ENCODE measurements at regions not wholly inside any gene's neighbourhood (a gene's known extent, or its start where the extent isn't known, plus 50 kb on each side); places are given as distances from the start of the nearest gene placed in this dataset.

DNA sequence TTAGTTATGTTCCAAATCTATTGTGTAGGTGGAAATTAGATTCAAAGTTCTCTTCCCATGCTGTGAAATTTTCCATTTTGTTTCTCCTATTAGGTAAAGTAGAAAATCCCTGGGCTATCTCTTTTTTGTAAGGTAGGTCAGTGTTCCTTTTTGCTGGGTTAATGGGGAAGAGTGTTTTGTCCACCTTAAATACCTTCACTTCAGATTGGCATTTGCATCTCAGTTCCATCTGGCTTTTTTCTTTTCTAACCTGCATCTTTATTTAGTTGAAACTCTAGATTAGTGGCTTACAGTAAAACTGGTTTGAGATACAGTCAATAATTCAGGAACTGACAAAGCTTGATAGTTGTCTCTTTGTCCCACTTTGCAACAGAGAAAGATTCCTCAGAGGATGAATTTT, 1115.8 kb downstream of the PDHA2 start:
- no peak overlapping the region for H3K4me3 Mint-ChIP-seq
- no peaks in the 10 kb centered on the region for H3K27me3 Mint-ChIP-seq
- Histone ChIP-seq H3K4me3 (ENCODE audit: low read length in 2 of 2) (no peak overlapping the region), H3K36me3 (ENCODE audit: insufficient read depth, low read length) (no peaks in the 10 kb centered on the region), H3K9me3 (ENCODE audit: control insufficient read depth in 1 of 2, low read length in 2 of 2) (no peaks in the 10 kb centered on the region), H3K4me1 (ENCODE audit: insufficient read depth, low read length) (no peaks in the 10 kb centered on the region), H3K27ac (ENCODE audit: low read depth, low read length) (no peak overlapping the region), H3K27me3 (ENCODE audit: insufficient read depth, low read length) (no peaks in the 10 kb centered on the region)
- no peaks in the 10 kb centered on the region for H3K4me1 Mint-ChIP-seq
- intact Hi-C loops (cut with micrococcal nuclease) = no loop called here
- DNase-seq = no peak
- POLR2A ChIA-PET (ENCODE audit: partially characterized antibody) = no interaction called here
- CTCF ChIA-PET (ENCODE audit: partially characterized antibody) = no interaction called here
- no peak overlapping the region for H3K27ac Mint-ChIP-seq
- no peaks in the 10 kb centered on the region for H3K36me3 Mint-ChIP-seq
- peaks cover 0 to 11% (median 0%) of the 10 kb centered on the region in 8 donors for H3K9me3 Mint-ChIP-seq

DNA sequence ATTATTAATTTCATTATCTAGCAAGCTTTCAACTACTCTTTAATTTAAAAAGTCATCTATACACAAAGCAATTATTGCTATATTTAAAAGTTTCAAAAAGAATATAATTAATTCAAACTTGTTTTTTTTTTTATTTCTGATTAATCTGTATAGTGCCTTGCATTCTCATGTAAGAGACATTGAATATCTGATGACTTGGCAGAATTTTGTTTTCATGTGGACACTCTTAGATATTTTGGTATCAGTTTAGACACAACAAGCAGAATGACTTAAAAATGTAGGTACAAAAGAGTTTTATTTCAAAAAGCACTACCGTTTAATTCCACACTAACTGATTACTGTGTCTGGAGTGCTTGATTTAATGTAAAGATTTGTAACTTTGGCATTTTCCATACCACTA, 1129.6 kb downstream of the PDHA2 start:
- H3K4me1 Mint-ChIP-seq = no peaks in the 10 kb centered on the region
- H3K27me3 Mint-ChIP-seq = no peaks in the 10 kb centered on the region
- Histone ChIP-seq H3K36me3 (ENCODE audit: insufficient read depth, low read length) (no peaks in the 10 kb centered on the region), H3K27me3 (ENCODE audit: insufficient read depth, low read length) (no peaks in the 10 kb centered on the region), H3K27ac (ENCODE audit: low read depth, low read length) (no peak overlapping the region), H3K9me3 (ENCODE audit: control insufficient read depth in 1 of 2, low read length in 2 of 2) (no peaks in the 10 kb centered on the region), H3K4me3 (ENCODE audit: low read length in 2 of 2) (no peak overlapping the region), H3K4me1 (ENCODE audit: insufficient read depth, low read length) (no peaks in the 10 kb centered on the region)
- no peak for DNase-seq
- H3K36me3 Mint-ChIP-seq = no peaks in the 10 kb centered on the region
- ChIA-PET POLR2A (ENCODE audit: partially characterized antibody) (no interaction called here), CTCF (ENCODE audit: partially characterized antibody) (no interaction called here)
- H3K4me3 Mint-ChIP-seq = no peak overlapping the region
- intact Hi-C loops (cut with micrococcal nuclease) = no loop called here
- peaks cover 0 to 12% (median 6%) of the 10 kb centered on the region in 8 donors for H3K9me3 Mint-ChIP-seq
- H3K27ac Mint-ChIP-seq = no peak overlapping the region

DNA sequence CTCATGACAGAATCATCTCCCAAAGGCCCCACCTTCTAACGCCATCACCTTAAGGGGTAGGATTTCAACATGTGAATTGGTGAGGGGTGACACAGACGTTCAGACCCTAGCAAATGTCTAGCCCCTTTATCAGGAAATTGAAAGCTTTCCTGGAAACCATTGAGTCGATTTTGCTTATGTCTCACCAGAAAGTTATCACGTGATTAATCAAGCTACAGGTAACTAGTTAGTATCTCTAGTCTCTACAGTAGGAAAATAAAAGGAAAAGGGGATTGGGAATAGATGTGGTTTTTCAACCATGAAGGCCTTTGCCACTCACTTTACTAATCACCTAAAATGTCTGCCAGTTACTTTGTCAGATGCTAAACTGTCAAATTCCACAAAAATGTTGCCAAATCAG, 1133.0 kb downstream of the PDHA2 start:
- H3K27ac Mint-ChIP-seq = no peak overlapping the region
- intact Hi-C loops (cut with micrococcal nuclease) = no loop called here
- CTCF ChIA-PET (ENCODE audit: partially characterized antibody) = no interaction called here
- H3K27me3 Mint-ChIP-seq = no peaks in the 10 kb centered on the region
- no peak overlapping the region for H3K4me3 Mint-ChIP-seq
- Histone ChIP-seq H3K27me3 (ENCODE audit: insufficient read depth, low read length) (no peaks in the 10 kb centered on the region), H3K4me3 (ENCODE audit: low read length in 2 of 2) (no peak overlapping the region), H3K9me3 (ENCODE audit: control insufficient read depth in 1 of 2, low read length in 2 of 2) (no peaks in the 10 kb centered on the region), H3K4me1 (ENCODE audit: insufficient read depth, low read length) (no peaks in the 10 kb centered on the region), H3K27ac (ENCODE audit: low read depth, low read length) (no peak overlapping the region), H3K36me3 (ENCODE audit: insufficient read depth, low read length) (no peaks in the 10 kb centered on the region)
- H3K4me1 Mint-ChIP-seq = no peaks in the 10 kb centered on the region
- H3K9me3 Mint-ChIP-seq = peaks cover 0 to 9% (median 4%) of the 10 kb centered on the region in 8 donors
- no peaks in the 10 kb centered on the region for H3K36me3 Mint-ChIP-seq
- POLR2A ChIA-PET (ENCODE audit: partially characterized antibody) = no interaction called here
- DNase-seq = no peak

DNA sequence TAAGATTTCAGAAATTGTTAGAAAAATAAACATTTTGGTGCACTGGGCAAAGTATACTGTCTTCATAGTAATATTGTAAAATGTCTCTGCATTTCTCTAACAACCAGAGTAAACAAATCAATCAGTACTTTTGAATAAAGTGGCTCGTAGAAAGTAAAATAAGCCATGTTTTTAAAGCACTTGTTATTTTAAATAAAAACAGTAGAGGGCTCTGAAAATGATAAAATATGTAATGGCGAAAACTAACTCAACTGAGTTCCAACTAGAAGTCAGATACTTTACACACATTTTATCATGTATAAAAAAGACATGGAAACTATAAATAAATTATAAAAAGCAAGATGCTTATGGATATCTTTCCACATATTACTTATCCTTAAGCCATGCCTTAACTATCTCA, 1134.4 kb downstream of the PDHA2 start:
- peaks cover 0 to 8% (median 3%) of the 10 kb centered on the region in 8 donors for H3K9me3 Mint-ChIP-seq
- no peak overlapping the region for H3K27ac Mint-ChIP-seq
- Histone ChIP-seq H3K36me3 (ENCODE audit: insufficient read depth, low read length) (no peaks in the 10 kb centered on the region), H3K4me3 (ENCODE audit: low read length in 2 of 2) (no peak overlapping the region), H3K4me1 (ENCODE audit: insufficient read depth, low read length) (no peaks in the 10 kb centered on the region), H3K9me3 (ENCODE audit: control insufficient read depth in 1 of 2, low read length in 2 of 2) (no peaks in the 10 kb centered on the region), H3K27ac (ENCODE audit: low read depth, low read length) (no peak overlapping the region), H3K27me3 (ENCODE audit: insufficient read depth, low read length) (no peaks in the 10 kb centered on the region)
- no peaks in the 10 kb centered on the region for H3K36me3 Mint-ChIP-seq
- no peaks in the 10 kb centered on the region for H3K4me1 Mint-ChIP-seq
- intact Hi-C loops (cut with micrococcal nuclease) = no loop called here
- no peak overlapping the region for H3K4me3 Mint-ChIP-seq
- no peak for DNase-seq
- CTCF ChIA-PET (ENCODE audit: partially characterized antibody) = no interaction called here
- H3K27me3 Mint-ChIP-seq = no peaks in the 10 kb centered on the region
- POLR2A ChIA-PET (ENCODE audit: partially characterized antibody) = no interaction called here

DNA sequence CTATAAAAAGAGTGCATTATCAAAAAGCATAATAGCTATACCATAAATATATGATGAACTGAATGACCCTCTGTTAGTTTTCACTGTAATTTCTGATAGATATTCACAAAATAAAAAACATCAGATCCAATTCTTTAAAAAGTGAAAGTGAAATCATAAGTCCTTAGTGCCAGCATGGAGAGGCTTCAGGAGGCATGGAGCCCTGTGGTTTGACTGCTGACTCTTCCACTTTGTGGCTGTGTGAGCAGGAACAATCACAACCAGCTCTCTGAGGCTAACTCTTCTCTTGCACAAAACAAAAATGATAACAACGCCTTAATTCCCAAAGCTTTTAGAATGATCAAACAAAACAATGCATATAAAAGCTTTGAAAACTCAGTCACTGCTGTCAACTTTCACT, 1143.9 kb downstream of the PDHA2 start:
- Histone ChIP-seq H3K4me1 (ENCODE audit: insufficient read depth, low read length) (no peaks in the 10 kb centered on the region), H3K27ac (ENCODE audit: low read depth, low read length) (no peak overlapping the region), H3K36me3 (ENCODE audit: insufficient read depth, low read length) (no peaks in the 10 kb centered on the region), H3K9me3 (ENCODE audit: control insufficient read depth in 1 of 2, low read length in 2 of 2) (no peaks in the 10 kb centered on the region), H3K27me3 (ENCODE audit: insufficient read depth, low read length) (no peaks in the 10 kb centered on the region), H3K4me3 (ENCODE audit: low read length in 2 of 2) (no peak overlapping the region)
- H3K36me3 Mint-ChIP-seq = no peaks in the 10 kb centered on the region
- H3K9me3 Mint-ChIP-seq = peaks cover 0 to 8% (median 0%) of the 10 kb centered on the region in 8 donors
- no peaks in the 10 kb centered on the region for H3K27me3 Mint-ChIP-seq
- H3K4me3 Mint-ChIP-seq = no peak overlapping the region
- H3K27ac Mint-ChIP-seq = no peak overlapping the region
- ChIA-PET POLR2A (ENCODE audit: partially characterized antibody) (no interaction called here), CTCF (ENCODE audit: partially characterized antibody) (no interaction called here)
- no peaks in the 10 kb centered on the region for H3K4me1 Mint-ChIP-seq
- no peak for DNase-seq
- intact Hi-C loops (cut with micrococcal nuclease) = no loop called here

DNA sequence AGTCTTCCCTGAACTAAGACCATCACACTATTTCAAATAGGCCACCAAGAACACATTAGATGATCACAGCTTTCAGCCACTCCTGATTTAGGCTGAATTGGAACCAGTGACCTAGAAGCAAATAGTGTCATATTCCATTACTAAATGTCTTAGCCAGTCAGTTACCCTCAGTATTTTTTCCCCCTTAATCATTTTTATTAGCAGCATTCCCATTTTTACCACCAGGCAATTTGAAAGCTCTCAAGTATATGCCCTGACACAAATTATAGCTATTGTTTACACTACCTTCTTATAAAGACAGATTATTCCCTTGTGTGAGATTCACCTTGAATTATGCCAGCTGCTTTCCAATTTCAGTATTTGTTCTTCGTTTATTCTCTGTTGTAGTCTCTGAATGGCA, 1146.9 kb downstream of the PDHA2 start:
- no peaks in the 10 kb centered on the region for H3K9me3 ChIP-seq (ENCODE audit: control insufficient read depth in 1 of 2, low read length in 2 of 2)
- POLR2A ChIA-PET (ENCODE audit: partially characterized antibody) = no interaction called here

DNA sequence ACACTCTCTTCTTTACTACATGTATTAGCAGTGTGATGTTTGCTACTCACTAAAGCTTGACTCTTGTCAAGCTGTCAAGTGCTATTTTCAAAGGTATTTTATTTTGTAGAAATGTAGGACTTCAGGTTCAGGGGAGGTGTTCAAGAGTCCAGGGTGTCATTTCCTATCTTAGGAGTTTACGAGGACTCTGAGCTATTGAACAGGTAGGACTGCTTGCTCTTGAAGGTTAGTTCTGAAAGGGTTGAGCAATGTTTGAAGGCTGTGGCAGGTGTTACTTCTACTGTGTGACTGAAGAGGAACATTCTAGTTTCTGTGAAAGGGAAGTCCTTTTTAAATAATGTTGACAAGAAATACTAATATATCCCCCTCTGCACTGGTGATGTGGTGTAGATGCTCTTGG, 1151.2 kb downstream of the PDHA2 start:
- POLR2A ChIA-PET (ENCODE audit: partially characterized antibody) = no interaction called here
- no peak for DNase-seq

More for the DNA sequence above, 1146.9 kb downstream of the PDHA2 start:
- H3K4me1 Mint-ChIP-seq = no peaks in the 10 kb centered on the region
- intact Hi-C loops (cut with micrococcal nuclease) = no loop called here
- H3K27me3 Mint-ChIP-seq = no peaks in the 10 kb centered on the region
- no peaks in the 10 kb centered on the region for H3K4me1 ChIP-seq (ENCODE audit: insufficient read depth, low read length)
- no peaks in the 10 kb centered on the region for H3K27me3 ChIP-seq (ENCODE audit: insufficient read depth, low read length)
- H3K36me3 ChIP-seq (ENCODE audit: insufficient read depth, low read length) = no peaks in the 10 kb centered on the region
- H3K4me3 Mint-ChIP-seq = no peak overlapping the region
- CTCF ChIA-PET (ENCODE audit: partially characterized antibody) = no interaction called here
- no peak overlapping the region for H3K27ac ChIP-seq (ENCODE audit: low read depth, low read length)
- H3K9me3 Mint-ChIP-seq = peaks cover 0 to 3% (median 0%) of the 10 kb centered on the region in 8 donors
- no peaks in the 10 kb centered on the region for H3K36me3 Mint-ChIP-seq
- DNase-seq = no peak
- H3K27ac Mint-ChIP-seq = no peak overlapping the region
- no peak overlapping the region for H3K4me3 ChIP-seq (ENCODE audit: low read length in 2 of 2)

DNA sequence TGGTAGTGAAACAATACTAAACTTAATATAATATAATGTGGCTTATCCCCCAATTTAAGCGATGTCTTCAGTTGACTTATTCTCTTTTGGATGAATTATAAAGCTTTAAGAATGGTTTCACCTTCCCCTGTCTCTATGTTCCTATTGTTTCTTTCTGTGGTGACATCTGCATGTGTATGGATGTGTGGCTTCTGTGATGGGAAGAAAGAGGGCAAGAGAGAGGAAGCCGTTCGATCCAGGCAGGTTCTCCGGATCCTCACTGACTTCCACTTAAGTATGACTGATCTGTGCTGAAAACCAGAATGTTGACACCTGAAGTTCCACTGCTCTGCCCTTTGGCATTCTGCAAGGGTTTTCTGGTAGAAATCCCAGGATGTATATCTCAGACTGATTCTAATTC, 1150.8 kb downstream of the STPG2 start:
- DNase-seq = no peak
- Mint-ChIP-seq H3K9me3 (peaks cover 0 to 6% (median 1%) of the 10 kb centered on the region in 8 donors), H3K4me3 (no peak overlapping the region), H3K4me1 (no peaks in the 10 kb centered on the region), H3K27ac (no peak overlapping the region), H3K36me3 (no peaks in the 10 kb centered on the region), H3K27me3 (no peaks in the 10 kb centered on the region)
- intact Hi-C loops (cut with micrococcal nuclease) = no loop called here
- Histone ChIP-seq H3K4me3 (ENCODE audit: low read length in 2 of 2) (no peak overlapping the region), H3K27ac (ENCODE audit: low read depth, low read length) (no peak overlapping the region), H3K4me1 (ENCODE audit: insufficient read depth, low read length) (no peaks in the 10 kb centered on the region), H3K36me3 (ENCODE audit: insufficient read depth, low read length) (no peaks in the 10 kb centered on the region), H3K9me3 (ENCODE audit: control insufficient read depth in 1 of 2, low read length in 2 of 2) (no peaks in the 10 kb centered on the region), H3K27me3 (ENCODE audit: insufficient read depth, low read length) (no peaks in the 10 kb centered on the region)
- POLR2A ChIA-PET (ENCODE audit: partially characterized antibody) = no interaction called here
- CTCF ChIA-PET (ENCODE audit: partially characterized antibody) = no interaction called here

More for the DNA sequence above, 1151.2 kb downstream of the PDHA2 start:
- Mint-ChIP-seq H3K36me3 (no peaks in the 10 kb centered on the region), H3K4me1 (no peaks in the 10 kb centered on the region), H3K27me3 (no peaks in the 10 kb centered on the region), H3K4me3 (no peak overlapping the region), H3K27ac (no peak overlapping the region), H3K9me3 (peaks cover 0 to 6% (median 1%) of the 10 kb centered on the region in 8 donors)
- no peak overlapping the region for H3K27ac ChIP-seq (ENCODE audit: low read depth, low read length)
- H3K27me3 ChIP-seq (ENCODE audit: insufficient read depth, low read length) = no peaks in the 10 kb centered on the region
- H3K36me3 ChIP-seq (ENCODE audit: insufficient read depth, low read length) = no peaks in the 10 kb centered on the region
- no peak overlapping the region for H3K4me3 ChIP-seq (ENCODE audit: low read length in 2 of 2)
- intact Hi-C loops (cut with micrococcal nuclease) = no loop called here
- H3K9me3 ChIP-seq (ENCODE audit: control insufficient read depth in 1 of 2, low read length in 2 of 2) = no peaks in the 10 kb centered on the region
- H3K4me1 ChIP-seq (ENCODE audit: insufficient read depth, low read length) = no peaks in the 10 kb centered on the region
- CTCF ChIA-PET (ENCODE audit: partially characterized antibody) = no interaction called here

Measured in CD4-positive, alpha-beta memory T cell (primary cell).